ENCODE measurements at regions not wholly inside any gene's neighbourhood (a gene's known extent, or its start where the extent isn't known, plus 50 kb on each side); places are given as distances from the start of the nearest gene placed in this dataset.

GRCh38 chr12:53836119-53836655 lies 84.4 kb upstream of the CISTR start:
- no peak for DNase-seq (ENCODE audit: low spot score)
- FAIRE-seq = no peak

GRCh38 chr12:53838978-53839377 lies 87.2 kb upstream of the CISTR start:
- no peak for DNase-seq (ENCODE audit: low spot score)

GRCh38 chr12:53840316-53840715 lies 88.5 kb upstream of the CISTR start:
- no peak for FAIRE-seq
- DNase-seq (ENCODE audit: low spot score) = no peak

More at GRCh38 chr12:53838978-53839377, 87.2 kb upstream of the CISTR start:
- no peak for FAIRE-seq

- no peak for FAIRE-seq
- DNase-seq (ENCODE audit: low spot score) = no peak
Observed at GRCh38 chr12:53842686-53843085, 90.9 kb upstream of the CISTR start.

- DNase-seq (ENCODE audit: low spot score) (no peak), FAIRE-seq (no peak)
Observed at GRCh38 chr12:53843545-53843944, 91.8 kb upstream of the CISTR start.

GRCh38 chr12:53844994-53845844 lies 93.4 kb upstream of the HOXC13 start:
- peak; percentile 16 for DNase-seq (ENCODE audit: low spot score)
- no peak for FAIRE-seq

- DNase-seq (ENCODE audit: low spot score) = no peak
- FAIRE-seq = no peak
Observed at GRCh38 chr12:53845932-53846331, 92.7 kb upstream of the HOXC13 start.

GRCh38 chr12:53849113-53849512 lies 89.5 kb upstream of the HOXC13 start:
- DNase-seq (ENCODE audit: low spot score) (no peak), FAIRE-seq (no peak)

- no peak for DNase-seq (ENCODE audit: low spot score)
- no peak for FAIRE-seq
Observed at GRCh38 chr12:53849656-53850055, 89.0 kb upstream of the HOXC13 start.

- FAIRE-seq (no peak), DNase-seq (ENCODE audit: low spot score) (no peak)
Observed at GRCh38 chr12:53852061-53852460, 86.6 kb upstream of the HOXC13 start.

- no peak for DNase-seq (ENCODE audit: low spot score)
- no peak for FAIRE-seq
Observed at GRCh38 chr12:53852992-53853391, 85.6 kb upstream of the HOXC13 start.

GRCh38 chr12:53854701-53855316 lies 83.8 kb upstream of the HOXC13 start:
- FAIRE-seq = no peak
- no peak for DNase-seq (ENCODE audit: low spot score)

- DNase-seq (ENCODE audit: low spot score) (no peak), FAIRE-seq (no peak)
Observed at GRCh38 chr12:53856132-53856531, 82.5 kb upstream of the HOXC13 start.

- DNase-seq (ENCODE audit: low spot score) = no peak
- no peak for FAIRE-seq
Observed at GRCh38 chr12:53857666-53858065, 81.0 kb upstream of the HOXC13 start.

GRCh38 chr12:53860426-53861345 lies 77.9 kb upstream of the HOXC13 start:
- DNase-seq (ENCODE audit: low spot score) (no peak), FAIRE-seq (no peak)

GRCh38 chr12:53862206-53862605 lies 76.4 kb upstream of the HOXC13 start:
- no peak for FAIRE-seq
- DNase-seq (ENCODE audit: low spot score) = peak; percentile 7

- DNase-seq (ENCODE audit: low spot score) = peak; percentile 26
- no peak for FAIRE-seq
Observed at GRCh38 chr12:53862831-53863230, 75.8 kb upstream of the HOXC13 start.

- FAIRE-seq (no peak), DNase-seq (ENCODE audit: low spot score) (no peak)
Observed at GRCh38 chr12:53866727-53867126, 71.9 kb upstream of the HOXC13 start.

GRCh38 chr12:53867216-53868012 lies 71.2 kb upstream of the HOXC13 start:
- no peak for FAIRE-seq
- DNase-seq (ENCODE audit: low spot score) = peak; percentile 16

- FAIRE-seq (no peak), DNase-seq (ENCODE audit: low spot score) (peak; percentile 21)
Observed at GRCh38 chr12:53868511-53868986, 70.1 kb upstream of the HOXC13 start.

- FAIRE-seq = no peak
- no peak for DNase-seq (ENCODE audit: low spot score)
Observed at GRCh38 chr12:53869500-53869899, 69.1 kb upstream of the HOXC13 start.
